Chondrocyte (in vitro differentiated cells): ENCODE measurements at regions not wholly inside any gene's neighbourhood (a gene's known extent, or its start where the extent isn't known, plus 50 kb on each side); places are given as distances from the start of the nearest gene placed in this dataset.

ENCODE experiments used
- DNase-seq: peaks from one replicate; pipeline ENCODE4 v3.0.0; 2021; ENCODE audit warnings: mixed read lengths, low spot score
- H3K27ac Mint-ChIP-seq: one replicate; pipeline ENCODE4 v1.8.0; 2021; ENCODE audit warnings: mild to moderate bottlenecking, moderate library complexity, mixed read lengths; ENCODE audit not compliant: unreplicated experiment
- H3K27me3 Mint-ChIP-seq: 2 replicates; pipeline ENCODE4 v1.8.0; 2021; ENCODE audit warnings: low read depth, mixed read lengths
- H3K36me3 Mint-ChIP-seq: 2 replicates; pipeline ENCODE4 v1.8.0; 2021; ENCODE audit warnings: low read depth, mixed read lengths
- H3K4me1 Mint-ChIP-seq: 2 replicates; pipeline ENCODE4 v1.8.0; 2021; ENCODE audit warnings: low read depth, mild to moderate bottlenecking, mixed read lengths
- H3K4me3 Mint-ChIP-seq: one replicate; pipeline ENCODE4 v1.8.0; 2021; ENCODE audit warnings: mild to moderate bottlenecking, moderate library complexity, mixed read lengths; ENCODE audit not compliant: unreplicated experiment
- H3K9me3 Mint-ChIP-seq: 2 replicates; pipeline ENCODE4 v1.8.0; 2021; ENCODE audit warnings: low read depth, mixed read lengths
- TF ChIP-seq, protein P1 (sequence below): fragments of 200-600 bp; sonication (generic); IDR thresholded peaks from 2 replicates; pipeline ENCODE4 v1.5.0; 2021; ENCODE audit warnings: antibody characterized with exemption, mild to moderate bottlenecking, moderate library complexity

DNA sequence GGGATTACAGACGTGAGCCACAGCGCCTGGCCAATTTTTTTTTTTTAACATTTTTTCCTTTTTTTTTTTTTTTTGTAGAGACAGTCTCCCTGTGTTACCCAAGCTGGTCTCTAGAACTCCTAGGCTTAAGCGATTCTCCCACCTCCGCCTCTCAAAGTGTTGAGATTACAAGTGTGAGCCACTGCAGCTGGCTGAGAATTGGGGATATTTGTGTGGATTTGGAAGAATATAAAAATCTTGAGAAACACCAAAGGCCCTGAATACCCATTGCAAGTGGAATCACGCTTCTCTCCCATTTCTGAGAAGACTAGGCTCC is 79.9 kb upstream of the ABCC4 start:
- TF ChIP-seq, protein P1, sequence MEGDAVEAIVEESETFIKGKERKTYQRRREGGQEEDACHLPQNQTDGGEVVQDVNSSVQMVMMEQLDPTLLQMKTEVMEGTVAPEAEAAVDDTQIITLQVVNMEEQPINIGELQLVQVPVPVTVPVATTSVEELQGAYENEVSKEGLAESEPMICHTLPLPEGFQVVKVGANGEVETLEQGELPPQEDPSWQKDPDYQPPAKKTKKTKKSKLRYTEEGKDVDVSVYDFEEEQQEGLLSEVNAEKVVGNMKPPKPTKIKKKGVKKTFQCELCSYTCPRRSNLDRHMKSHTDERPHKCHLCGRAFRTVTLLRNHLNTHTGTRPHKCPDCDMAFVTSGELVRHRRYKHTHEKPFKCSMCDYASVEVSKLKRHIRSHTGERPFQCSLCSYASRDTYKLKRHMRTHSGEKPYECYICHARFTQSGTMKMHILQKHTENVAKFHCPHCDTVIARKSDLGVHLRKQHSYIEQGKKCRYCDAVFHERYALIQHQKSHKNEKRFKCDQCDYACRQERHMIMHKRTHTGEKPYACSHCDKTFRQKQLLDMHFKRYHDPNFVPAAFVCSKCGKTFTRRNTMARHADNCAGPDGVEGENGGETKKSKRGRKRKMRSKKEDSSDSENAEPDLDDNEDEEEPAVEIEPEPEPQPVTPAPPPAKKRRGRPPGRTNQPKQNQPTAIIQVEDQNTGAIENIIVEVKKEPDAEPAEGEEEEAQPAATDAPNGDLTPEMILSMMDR: no peak
- Mint-ChIP-seq H3K27ac (no peak overlapping the region), H3K4me3 (no peak overlapping the region), H3K27me3 (no peaks in the 10 kb centered on the region), H3K36me3 (no peaks in the 10 kb centered on the region), H3K4me1 (peaks cover 7% of the 10 kb centered on the region), H3K9me3 (no peaks in the 10 kb centered on the region)
- DNase-seq: no peak

DNA sequence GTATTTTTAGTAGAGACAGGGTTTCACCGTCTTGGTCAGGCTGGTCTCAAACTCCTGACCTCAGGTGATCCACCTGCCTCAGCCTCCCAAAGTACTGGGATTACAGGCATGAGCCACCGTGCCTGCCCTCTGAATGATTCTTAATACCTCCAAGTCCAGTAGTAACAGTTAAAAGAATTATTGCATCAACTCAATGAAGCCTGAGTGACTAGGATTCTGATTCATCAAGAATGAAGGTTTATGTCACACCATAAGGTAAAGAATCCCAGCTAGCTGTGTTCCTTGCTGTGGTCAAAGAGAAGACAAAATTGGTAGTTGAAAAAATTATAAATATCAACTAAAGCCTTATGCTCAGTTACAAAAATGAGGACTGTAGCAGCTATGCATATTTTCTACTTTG is 81.2 kb upstream of the ABCC4 start:
- Mint-ChIP-seq H3K27ac (no peak overlapping the region), H3K9me3 (no peaks in the 10 kb centered on the region), H3K4me3 (no peak overlapping the region), H3K4me1 (peaks cover 7% of the 10 kb centered on the region), H3K36me3 (no peaks in the 10 kb centered on the region), H3K27me3 (no peaks in the 10 kb centered on the region)
- TF ChIP-seq, protein P1: no peak
- DNase-seq: no peak

DNA sequence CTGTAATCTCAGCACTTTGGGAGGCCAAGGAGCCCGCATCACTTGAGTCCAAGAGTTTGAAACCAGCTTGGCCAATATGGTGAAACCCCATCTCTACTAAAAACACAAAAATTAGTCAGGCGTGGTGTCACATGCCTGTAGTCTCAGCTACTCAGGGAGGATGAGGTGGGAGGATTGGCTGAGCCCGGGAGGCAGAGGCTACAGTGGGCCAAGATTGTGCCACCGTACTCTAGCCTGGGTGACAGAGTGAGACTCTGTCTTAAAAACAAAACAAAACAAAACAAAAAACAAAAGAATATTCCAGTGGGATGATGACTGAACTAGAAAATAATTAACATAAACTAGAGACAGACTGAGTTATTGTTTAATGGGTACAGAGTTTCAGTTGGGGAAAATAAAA is 81.7 kb upstream of the ABCC4 start:
- no peak for DNase-seq
- Mint-ChIP-seq H3K27me3 (no peaks in the 10 kb centered on the region), H3K4me1 (peaks cover 11% of the 10 kb centered on the region), H3K9me3 (no peaks in the 10 kb centered on the region), H3K36me3 (no peaks in the 10 kb centered on the region), H3K4me3 (no peak overlapping the region), H3K27ac (no peak overlapping the region)
- TF ChIP-seq, protein P1: no peak

DNA sequence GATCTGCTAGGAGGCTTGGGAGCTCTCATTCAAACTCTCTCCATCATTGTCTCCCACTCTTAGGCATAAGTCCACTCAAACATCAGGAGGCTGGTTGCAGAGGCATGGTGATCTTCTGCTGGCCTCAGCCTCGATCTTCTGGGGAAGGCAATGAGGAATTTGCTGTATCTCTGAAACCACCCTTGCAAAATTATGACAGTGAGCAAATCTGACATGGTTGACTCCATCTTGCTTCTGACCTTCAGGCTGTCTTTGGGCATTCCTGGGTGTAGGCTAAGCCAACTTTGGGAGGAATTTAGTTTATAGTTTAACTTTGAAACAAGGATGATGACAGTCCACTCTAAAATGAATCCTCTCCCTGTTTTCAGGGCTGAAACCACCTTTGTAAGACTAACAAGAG is 84.1 kb upstream of the ABCC4 start:
- Mint-ChIP-seq H3K27me3 (peaks cover 13% of the 10 kb centered on the region), H3K4me1 (peaks cover 12% of the 10 kb centered on the region), H3K36me3 (no peaks in the 10 kb centered on the region), H3K27ac (no peak overlapping the region), H3K9me3 (no peaks in the 10 kb centered on the region), H3K4me3 (no peak overlapping the region)
- no peak for DNase-seq
- TF ChIP-seq, protein P1: no peak

DNA sequence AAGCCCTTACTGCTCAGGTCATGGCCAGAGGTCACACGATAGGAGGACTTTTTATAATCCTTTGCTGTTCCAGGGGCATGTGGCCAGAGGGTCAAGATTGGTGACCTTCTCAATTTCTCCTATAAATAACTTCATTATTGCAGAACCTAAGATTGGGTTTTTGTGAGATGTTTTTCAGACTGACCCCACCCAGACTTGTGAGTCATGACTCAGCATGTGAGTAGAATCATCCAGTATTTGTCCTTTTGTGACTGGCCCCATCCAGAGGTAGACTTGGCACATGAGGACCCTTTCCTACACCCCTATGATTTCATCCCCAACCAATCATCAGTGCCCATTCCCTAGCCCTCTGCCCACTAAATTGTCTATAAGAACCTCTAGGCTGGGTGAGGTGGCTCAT is 84.5 kb upstream of the ABCC4 start:
- H3K27ac Mint-ChIP-seq: no peak overlapping the region
- DNase-seq: no peak
- TF ChIP-seq, protein P1: no peak
- no peak overlapping the region for H3K4me3 Mint-ChIP-seq
- H3K27me3 Mint-ChIP-seq: peaks cover 16% of the 10 kb centered on the region
- H3K4me1 Mint-ChIP-seq: peaks cover 7% of the 10 kb centered on the region
- H3K9me3 Mint-ChIP-seq: no peaks in the 10 kb centered on the region
- H3K36me3 Mint-ChIP-seq: peaks cover 2% of the 10 kb centered on the region
